Activated CD8-positive, alpha-beta memory T cell treated with anti-CD3 and anti-CD28 coated beads, Interleukin-2, amount 50 U/mL, for 24 hours (primary cell): ENCODE measurements at regions not wholly inside any gene's neighbourhood (a gene's known extent, or its start where the extent isn't known, plus 50 kb on each side); places are given as distances from the start of the nearest gene placed in this dataset.

Source experiments
- DNase-seq: peaks from one replicate; pipeline ENCODE4 v3.0.0-alpha.2; 2020; ENCODE audit errors: extremely low read depth

DNA sequence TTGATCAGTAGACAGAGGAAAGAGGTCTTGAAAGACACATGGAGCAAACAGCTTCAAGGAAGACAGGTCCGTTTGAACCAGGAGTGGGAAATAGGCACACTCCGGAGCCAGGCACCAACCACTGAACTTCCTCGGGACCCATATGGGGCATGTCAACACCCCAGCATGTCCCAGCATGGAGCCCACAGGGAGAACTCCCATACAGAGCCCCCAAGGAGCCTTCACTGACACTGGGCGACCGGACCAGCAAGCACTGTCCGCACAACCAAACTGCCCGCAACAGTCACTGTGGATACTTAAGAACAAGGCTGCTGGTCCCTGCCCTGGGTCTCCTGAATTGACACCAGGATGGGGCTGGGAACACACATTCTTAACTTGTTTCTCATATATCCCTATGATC is 286.2 kb upstream of the SALL3 start:
- no peak for DNase-seq

DNA sequence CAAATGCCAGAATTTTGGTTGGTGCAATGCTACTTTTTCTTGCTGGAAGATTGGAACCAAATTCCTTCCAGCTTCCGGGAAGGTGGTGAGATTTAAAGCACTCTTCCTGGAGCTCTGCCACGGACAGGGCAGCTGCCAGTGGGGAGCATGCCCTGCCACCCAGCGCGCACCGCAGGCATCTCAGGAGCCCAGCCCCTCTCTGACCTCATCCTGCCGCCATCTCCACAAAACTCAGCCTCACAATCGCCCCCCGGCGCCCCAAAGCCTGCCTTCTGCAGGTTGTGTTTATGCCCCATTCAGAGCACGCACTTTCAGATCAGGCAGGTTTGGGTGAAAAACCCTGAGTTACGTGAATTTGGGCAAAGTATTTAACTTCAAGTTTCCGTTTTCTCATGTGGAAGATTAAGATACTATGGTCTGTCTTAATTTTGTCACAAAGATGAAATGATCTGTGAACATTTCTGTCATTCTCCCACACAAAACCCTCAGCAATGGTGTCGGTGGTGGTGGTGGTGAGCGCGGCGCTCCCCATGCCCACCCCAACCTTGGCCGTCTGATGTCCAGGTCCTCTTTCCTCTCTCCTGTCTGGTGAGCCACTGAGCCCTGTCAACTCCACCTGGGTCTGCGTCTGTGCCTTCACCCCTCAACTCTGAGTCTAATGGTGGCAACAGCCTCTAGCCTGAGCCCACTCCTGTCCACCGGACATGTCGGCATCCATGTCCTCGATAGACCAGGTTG is 282.8 kb upstream of the SALL3 start:
- DNase-seq: no peak

DNA sequence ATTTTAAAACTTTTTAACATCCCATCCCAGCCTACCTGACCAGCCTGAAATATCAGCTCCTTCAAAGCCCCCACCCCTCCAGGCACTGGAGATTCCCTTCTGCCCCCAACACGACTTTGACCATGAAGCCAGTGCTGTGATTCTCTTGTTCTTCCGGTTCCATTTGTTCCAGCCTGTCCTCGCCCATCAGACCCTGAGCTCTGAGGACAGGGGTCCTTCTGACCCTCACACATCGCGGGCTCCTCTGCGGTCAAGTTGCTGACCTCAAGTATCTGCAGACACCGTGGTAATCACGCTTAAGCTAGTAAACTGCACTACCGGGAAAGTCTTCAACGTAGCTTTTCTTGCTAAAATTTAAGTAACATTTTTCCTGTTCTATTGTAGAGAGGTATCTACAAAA is 282.2 kb upstream of the SALL3 start:
- no peak for DNase-seq

DNA sequence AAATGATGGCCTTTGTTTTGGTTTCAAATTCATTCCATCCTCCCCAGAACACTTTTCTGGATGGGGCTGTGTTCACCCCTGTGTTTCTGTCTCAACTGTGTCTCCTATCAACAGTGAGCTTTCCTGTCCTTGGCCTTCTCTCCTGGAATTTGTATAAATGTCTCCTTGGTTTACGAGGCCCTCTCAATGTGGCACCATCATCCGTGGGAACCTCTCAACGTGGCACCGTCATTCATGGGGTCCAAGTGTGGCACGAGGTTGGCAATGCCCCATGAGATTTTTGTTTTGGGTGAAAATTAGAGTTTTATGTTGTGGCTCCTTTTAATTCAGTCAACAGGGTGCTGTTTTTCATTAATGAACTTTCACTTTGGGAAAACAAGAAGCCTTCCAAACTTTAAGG is 280.7 kb upstream of the SALL3 start:
- no peak for DNase-seq

DNA sequence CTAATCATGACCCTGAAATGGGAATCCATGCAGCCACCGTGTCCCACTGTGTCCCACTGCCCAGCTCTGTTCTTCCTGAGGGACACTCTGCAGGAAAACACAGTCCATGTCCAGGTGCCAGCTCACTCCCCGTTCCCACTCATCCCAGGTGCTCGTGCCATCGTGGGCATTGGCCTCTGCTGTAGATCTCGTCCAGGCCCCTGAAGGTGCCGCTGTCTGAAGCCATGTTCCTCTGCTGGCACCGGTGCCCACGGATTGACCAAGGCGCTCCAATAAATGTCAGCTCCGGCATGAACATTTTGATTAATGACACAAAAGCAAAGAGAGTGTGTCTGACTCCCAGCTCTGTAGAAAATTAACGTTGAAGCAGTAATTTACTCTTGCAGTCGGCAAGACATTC is 280.1 kb upstream of the SALL3 start:
- no peak for DNase-seq

DNA sequence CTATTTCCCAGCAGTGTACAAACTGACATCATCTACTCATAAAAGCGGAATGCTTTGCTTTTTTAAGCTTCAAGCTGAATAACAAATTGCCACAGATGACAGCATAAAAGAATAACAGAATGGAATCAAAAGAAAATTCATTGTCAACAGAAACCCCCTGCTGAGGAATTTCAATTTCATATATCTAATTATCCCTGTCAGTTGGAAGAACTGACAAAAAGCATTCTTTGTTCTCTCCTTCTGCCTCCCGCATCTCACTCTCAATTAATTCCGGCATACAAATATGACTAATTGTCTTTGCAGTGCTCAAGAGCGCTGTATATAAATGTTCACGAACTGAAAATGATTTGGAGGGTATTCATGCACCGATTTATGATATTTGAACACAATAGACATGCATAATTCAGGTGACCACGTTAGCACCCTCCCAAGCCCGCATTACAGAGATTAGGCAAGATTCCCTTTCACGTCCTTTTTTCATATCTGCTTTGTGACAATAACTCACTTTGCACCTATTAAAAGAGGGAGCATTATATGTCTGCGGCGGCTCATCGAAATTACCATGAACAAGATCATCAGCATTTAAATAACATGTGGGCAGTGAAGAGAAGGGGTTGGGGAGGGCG is 277.7 kb upstream of the SALL3 start:
- DNase-seq: no peak

DNA sequence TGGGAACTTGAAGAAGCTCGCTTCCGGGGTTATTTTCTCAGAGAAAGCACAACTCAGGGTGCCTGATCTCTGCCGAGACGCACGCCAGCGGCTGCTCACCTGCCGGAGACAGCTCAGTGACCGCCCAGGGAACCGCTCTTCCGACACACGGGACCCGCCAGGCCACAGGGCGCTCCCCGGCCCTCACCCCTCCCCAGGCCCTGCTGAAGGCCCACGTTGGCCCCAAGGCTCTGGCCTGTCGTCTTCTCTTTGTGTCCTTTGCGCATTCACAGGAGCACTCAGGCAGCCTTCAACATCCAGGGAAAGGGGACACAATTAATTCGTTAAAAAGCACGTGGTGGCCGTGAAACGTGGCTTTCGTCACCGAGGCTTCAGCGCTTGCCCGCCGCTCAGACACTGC is 276.3 kb upstream of the SALL3 start:
- no peak for DNase-seq

DNA sequence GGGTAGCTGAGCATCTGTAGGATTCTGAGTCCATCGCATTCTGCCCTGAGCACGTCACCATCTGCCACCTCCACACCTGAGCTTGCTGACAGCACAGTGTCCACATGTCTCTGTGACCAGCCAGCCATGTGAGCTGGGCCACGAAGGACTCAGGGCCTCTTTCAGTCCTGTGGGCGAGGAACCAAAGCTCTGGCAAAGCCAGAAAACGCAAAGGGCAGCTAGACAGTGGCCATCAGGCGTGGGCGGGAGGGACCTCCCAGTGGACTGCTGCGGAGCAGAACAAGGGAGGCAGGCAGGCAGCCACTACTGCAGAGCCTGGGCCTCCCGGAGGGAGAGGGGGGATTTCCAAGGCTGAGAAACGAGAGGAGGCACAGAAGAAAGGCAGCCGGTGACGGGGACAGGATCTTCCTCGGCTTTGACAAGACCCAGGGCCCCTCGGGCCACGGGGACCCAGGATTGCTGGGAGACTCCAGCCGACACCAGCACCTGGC is 274.6 kb upstream of the SALL3 start:
- DNase-seq: no peak

DNA sequence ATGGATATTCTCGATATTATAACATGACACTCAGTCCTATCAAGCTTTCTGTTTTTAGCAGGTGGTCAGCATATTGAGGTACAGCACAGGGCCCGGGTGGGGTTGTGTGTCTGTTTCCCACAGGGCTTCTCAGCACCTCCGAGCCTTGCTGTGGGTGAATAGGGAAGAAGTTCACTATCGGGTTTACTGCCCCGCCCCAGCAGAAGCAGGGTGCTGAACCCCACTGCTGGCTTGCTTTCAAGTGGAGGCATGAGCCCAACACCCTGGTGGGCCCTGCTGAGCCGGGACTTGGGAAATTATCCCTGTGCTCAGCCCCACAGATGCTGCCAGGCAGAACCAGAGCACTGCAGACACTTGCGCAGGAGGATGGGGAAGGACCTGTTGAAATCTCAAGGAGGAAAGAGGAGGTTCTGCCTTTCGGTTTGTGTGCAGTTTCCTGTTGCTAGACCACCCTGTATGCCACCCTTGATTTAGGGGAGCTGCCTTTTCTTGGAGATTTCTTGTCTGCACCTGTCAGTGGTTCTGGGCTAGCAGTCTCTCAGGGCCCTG is 270.3 kb upstream of the SALL3 start:
- no peak for DNase-seq

DNA sequence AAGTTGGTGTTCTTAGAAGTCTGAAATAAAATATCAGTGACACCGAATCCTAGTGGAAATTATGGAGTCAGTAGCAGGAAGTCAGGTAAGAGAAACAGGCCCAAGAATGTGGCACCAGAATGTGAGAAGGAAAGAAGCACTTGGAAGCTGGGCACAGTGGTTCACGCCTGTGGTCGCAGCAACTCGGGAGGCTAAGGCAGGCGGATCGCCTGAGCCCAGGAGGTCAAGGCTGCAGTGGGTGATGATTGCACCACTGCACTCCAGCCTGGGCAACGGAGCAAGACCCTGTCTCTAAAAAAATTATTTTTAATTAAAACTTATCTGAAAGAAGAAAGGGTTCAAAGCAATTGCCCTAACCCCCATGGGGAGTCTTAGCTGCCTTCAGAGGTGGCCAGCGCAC is 268.3 kb upstream of the SALL3 start:
- no peak for DNase-seq

DNA sequence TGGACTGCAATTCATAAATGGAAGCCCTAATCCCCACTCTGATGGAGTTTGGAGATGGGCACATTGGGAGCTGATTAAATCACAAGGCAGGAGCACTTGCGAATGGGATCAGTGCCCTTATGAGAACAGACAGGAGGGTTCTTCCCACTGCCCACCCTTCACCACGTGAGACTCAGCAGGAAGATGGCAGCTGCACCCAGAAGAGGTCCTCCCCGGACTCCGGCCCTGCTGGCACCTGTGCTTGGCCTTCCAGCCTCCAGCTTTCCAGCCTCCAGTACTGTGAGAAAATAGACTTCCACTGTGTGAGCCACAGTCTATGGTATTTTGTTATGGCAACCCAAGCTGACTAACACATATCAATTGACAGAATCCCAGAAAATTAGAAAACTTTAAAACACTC is 267.6 kb upstream of the SALL3 start:
- no peak for DNase-seq

DNA sequence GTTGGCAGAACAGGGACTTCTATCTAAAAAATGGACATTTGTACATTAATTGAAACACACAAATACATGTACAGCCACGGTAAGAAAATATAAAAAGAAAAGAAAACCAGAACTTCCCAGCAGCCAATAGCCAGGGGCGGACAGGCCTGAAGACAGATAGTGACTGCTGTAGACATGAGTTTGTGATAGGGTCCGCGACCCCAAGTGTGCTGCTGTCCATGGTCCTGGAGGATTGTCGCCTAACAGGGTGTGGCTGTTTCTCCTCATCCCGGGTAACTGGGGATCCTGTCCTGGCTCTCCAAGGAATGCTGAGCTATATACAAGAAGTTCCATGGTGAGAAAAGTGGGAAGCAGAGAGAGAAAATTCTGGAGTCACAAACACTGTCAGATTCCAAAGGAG is 266.5 kb upstream of the SALL3 start:
- DNase-seq: no peak

DNA sequence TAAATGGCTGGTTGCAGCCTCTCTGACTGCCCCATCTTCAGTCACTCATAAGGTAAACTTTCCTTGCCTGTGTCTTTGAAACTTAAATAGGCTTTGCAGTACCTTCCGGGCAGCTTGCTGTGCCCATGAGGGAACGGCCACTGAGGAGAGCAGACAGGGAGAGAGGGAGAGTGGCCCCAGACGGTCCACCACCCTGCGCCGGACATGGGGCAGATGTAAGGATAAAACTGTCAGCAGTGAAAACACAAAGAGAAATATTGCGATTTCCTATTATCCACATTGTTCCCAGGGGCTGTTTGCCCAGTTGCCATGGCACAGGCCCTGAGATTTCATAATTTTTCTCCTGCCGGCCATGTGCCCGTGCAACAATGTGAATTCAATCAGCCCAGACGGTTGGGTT is 265.9 kb upstream of the SALL3 start:
- DNase-seq: no peak

DNA sequence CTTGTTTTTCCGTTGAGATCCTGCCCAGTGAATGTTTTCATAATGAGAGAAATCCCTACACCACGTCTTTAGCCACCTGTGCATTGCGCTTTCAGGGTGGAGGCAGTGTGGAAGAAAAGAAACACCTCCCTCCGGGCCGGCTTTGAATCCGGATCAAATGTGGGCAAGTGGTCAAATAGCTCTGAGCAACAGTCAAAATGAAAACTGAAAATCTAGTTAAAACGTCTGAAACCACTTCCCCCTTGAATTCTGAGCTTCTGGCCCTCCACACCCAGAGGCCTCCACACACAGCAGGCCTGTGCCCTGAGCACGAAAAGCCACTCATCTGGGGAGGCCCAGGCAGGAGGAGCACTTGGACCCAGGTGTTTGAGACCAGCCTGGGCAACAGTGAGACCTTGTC is 263.6 kb upstream of the SALL3 start:
- DNase-seq: no peak

DNA sequence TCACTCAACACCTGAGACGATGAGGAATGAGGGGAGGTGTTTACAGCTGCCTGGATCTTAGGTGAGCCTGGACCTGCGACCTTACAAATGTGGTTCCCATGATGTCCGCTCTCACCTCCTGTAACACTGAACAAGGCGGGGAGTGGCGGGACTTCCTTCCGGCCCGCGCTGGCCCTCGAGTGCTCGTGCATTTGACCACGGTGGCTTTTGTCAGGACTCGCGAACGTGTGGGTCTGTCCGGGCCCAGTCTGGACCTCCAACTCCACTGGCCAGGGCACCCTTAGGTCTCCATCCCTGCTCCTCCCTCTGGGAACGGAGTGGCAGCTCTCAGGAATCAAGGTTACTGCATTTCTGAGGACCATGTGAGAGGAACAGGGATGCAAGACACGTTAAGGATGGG is 263.0 kb upstream of the SALL3 start:
- no peak for DNase-seq

DNA sequence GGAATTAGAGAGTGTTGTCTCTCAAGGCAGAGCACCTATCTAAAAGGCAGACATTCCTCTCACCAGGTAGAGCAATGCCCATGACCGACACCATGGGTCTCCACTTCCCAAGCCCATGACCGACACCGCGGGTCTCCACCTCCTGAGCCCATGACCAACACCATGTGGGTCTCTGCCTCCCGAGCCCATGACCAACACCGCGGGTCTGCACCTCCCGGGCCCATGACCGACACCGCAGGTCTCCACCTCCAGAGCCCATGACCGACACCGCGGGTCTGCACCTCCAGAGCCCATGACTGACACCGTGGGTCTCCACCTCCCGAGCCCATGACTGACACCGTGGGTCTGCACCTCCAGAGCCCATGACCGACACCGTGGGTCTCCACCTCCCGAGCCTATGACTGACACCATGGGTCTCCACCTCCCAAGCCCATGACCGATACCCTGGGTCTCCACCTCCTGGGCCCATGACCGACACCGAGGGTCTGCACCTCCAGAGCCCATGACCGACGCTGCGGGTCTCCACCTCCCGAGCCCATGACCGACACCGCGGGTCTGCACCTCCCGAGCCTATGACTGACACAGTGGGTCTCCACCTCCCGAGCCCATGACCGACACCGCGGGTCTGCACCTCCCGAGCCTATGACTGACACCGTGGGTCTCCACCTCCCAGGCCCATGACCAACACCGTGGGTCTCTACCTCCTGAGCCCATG is 262.4 kb upstream of the SALL3 start:
- no peak for DNase-seq

DNA sequence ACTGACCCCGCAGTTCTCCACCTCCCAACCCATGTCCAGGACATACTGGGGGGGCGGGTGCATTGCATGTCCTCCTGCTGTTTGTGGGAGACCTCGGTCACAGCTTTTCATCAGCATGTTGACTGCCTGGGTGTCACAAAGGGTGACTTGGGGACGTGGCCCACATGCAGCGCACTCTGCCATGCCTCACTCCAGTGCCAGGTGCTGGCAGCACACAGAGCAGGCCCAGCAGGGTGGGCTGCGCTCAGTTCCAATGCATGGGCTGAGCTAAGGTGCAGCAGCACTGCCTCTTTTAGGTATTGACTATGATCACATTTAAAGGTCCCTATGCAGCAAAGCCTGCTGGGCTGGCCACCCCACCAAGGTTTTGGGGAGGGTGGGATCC is 261.9 kb upstream of the SALL3 start:
- DNase-seq: no peak

DNA sequence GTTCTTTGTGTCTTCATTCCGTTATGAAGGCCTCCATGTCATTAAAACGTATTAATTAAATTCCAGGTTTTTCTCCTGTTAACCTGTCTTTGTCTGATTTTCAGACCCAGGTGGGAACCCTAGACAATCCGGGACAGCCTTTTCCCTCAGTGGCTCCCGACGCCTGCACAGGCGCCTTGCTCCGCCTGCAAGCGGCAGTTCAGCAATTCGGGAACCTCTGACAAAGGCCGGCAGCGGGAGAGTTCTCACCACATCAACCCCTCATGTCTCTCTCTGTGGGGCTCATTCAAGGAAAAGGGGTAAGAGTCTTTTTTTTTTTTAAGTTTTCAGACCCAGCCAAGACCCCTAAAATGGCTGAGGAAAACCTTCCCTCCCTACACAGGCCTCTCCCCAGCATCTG is 259.8 kb upstream of the SALL3 start:
- no peak for DNase-seq

DNA sequence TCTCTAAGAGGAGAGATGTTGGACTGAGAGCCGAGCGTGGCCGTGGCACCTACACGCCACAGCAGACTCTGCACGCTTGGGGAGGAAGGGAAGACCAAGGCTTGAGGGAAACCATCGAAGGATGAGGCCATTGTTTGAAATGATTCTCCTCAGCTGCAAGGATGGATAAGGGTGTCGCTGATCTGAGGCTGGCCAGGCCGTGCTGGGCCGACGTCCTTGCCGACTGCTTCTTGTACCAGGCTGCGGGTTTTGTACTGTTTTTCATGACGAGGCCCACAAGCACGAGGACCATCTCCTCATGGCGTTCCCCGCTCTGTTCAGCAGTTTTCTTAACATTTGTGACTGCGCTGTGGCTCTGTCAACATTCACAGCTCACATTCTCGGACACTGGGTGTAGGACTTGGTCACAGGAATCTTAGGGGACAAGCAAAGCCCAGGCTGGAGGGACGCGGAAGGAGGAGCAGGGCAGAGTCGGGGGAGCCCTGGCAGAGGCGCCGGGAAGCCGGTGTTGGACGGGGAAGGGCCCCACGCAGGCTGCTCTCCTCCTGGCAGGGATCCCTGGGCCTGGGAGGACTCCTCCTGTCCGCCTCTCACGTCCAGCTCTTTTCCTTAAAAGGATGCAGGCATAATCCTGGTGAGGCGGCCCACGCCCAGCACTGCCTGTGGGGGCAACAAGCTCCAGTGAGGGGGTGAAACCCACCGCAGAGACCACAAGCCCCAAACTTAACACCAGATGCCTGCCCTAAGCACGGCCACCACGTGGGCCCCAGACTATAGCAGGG is 259.0 kb upstream of the SALL3 start:
- no peak for DNase-seq

DNA sequence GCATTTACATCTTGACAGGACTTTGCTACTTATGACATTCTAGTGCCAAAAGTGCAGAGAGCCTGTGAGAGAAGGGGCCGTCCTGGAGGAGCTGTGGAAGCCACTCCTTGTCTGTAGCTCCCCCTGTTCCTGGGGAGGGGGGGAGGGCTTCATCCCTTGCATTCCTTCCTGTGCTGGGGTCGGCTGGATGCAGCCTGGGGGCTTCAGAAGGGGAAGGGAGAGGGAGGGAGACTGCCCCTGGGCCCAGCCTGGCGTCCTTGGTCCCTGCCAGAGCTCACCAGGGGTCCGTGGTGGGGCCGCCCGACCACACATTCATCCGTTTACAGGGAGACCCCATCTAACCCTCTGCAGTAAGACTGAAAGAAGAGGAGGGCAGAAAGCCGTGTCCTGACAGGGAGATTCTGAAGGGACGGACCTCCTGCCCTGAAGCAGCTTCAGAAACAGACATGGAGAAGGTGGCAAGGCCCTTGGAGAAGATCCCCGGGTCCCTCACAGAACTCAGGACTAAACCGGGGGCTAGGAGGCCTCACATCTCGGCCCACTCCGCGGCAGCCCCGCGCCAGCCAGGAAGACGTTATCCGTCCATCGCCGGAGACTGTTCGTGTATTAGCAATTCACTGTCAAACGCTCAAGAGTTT is 258.3 kb upstream of the SALL3 start:
- no peak for DNase-seq

DNA sequence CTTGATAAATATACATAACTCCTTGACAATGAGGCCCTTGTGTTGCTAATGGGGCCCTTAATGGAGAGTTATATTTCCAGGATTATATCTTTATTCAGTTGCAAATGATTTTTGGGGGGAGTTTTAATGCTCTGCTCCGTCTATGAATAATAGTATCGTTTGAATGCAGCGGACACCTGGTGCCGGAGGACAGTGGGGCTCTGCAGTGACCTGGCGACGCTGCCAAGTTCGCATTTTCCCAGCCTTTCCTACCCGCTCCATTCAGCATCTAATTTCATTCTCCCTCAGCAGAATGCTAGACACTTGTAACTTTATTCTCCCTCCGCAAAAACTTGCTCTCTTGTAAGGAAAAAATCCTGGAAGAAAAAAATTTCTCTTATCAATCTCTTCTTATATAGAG is 257.6 kb upstream of the SALL3 start:
- no peak for DNase-seq

DNA sequence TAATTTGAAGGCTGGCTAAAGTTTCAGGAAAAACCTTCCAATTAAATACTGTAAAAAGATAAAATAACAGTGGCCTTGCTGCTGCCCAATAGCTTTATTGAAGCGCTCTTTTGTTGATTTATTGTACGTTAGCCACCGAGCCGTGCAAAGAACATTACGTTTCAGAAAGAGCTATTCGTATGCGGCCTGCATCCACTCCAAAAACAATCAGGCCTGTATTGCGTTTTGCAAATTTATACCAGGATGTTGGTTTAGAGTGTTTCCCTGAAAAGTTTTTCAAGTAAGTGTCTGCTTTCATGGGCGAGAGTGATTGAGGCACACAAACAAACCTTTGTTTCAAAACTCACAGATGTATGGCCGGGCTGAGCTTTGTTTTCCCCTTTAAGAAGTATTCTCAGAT is 257.2 kb upstream of the SALL3 start:
- no peak for DNase-seq
